Activated B cell treated with CpG ODN at 0.5 μM for 24 hours (primary cell): ENCODE measurements at regions not wholly inside any gene's neighbourhood (a gene's known extent, or its start where the extent isn't known, plus 50 kb on each side); places are given as distances from the start of the nearest gene placed in this dataset.

Experiments
- ATAC-seq: fragments of 200-7000 bp; cut with Tn5 transposase; one replicate; pipeline ENCODE4 v1.10.0; 2021; ENCODE audit warnings: low read depth, mild to moderate bottlenecking, moderate library complexity
- CTCF ChIA-PET: fragments of 350-600 bp; sonication (Branson Sonifier 250); formaldehyde crosslinking; loops from one replicate; lab custom pipeline; 2021; ENCODE audit warnings: antibody characterized with exemption; lab: Charles Lee
- POLR2A ChIA-PET: fragments of 350-600 bp; sonication (Branson Sonifier 250); formaldehyde crosslinking; loops from one replicate; lab custom pipeline; 2021; ENCODE audit warnings: antibody characterized with exemption; lab: Charles Lee
- DNase-seq: peaks from one replicate; pipeline ENCODE4 v3.0.0; 2022
- H3K27ac Mint-ChIP-seq: one replicate; pipeline ENCODE4 v1.8.0; 2020; ENCODE audit warnings: mixed read lengths
- H3K27me3 Mint-ChIP-seq: one replicate; pipeline ENCODE4 v1.8.0; 2021; ENCODE audit warnings: mixed read lengths
- H3K36me3 Mint-ChIP-seq: one replicate; pipeline ENCODE4 v1.8.0; 2021; ENCODE audit warnings: low read depth, mixed read lengths
- H3K4me1 Mint-ChIP-seq: one replicate; pipeline ENCODE4 v1.8.0; 2021; ENCODE audit warnings: mixed read lengths
- H3K4me3 Mint-ChIP-seq: one replicate; pipeline ENCODE4 v1.8.0; 2020; ENCODE audit warnings: mild to moderate bottlenecking, mixed read lengths
- H3K9me3 Mint-ChIP-seq: one replicate; pipeline ENCODE4 v1.8.0; 2020; ENCODE audit warnings: mixed read lengths
- CTCF ChIP-seq: fragments of 200-600 bp; IDR thresholded peaks from one replicate; pipeline ENCODE4 v1.8.0; 2022; ENCODE audit warnings: antibody characterized with exemption, mild to moderate bottlenecking
- intact Hi-C: fragments of 100-400 bp; cut with micrococcal nuclease; formaldehyde crosslinking; loops from one replicate; pipeline ENCODE4 v1.15.1; 2024

DNA sequence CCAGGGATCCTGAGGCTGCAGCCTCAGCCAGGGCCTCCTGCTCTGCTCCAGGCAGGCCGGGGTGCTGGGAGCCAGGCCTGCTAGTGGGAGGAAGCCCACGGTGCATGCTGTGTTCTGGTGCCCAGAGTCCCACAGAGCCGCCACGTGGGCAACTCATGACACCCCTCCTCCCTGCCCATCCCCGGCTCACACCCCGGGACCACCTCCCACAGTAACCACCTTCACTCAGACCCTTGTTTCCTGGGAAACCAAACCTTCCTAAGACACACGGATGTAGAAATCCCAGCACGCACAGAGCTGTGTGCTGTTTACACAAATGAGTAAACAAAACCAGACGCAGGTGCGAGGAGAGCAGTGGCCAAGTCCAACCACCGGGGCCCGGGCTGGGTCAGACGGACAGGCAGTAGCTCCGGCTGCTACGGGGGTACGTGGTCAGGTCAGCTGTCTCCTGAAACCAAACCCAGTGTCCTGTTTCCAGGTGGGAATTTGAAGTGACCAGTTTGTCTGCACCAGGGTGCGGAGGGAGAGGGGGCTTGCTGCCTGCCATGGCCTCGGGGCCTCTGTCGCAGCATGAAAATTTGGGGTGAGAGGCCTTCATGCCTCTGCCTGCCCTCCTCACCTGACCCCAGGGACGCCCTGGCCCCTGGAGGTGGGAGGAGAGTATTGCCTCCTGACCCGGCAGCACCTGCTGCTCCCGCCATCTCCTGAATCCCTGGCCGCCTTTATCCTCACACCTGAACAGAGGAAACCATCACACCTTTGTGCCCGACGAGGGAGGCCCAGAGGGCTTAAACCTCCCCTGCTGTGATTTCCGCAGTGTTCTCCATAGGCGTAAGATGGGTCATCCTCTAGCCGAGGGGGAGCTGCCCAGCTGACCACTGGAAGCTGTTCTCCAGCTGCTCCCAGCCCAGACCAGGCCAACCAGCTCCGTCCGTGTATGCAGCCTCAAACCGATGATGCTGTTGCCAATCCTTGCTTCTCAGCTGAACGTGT lies 52.0 kb upstream of the SMOC2 start:
- no peaks in the 10 kb centered on the region for H3K27me3 Mint-ChIP-seq
- no peak overlapping the region for H3K27ac Mint-ChIP-seq
- ChIA-PET CTCF (no interaction called here), POLR2A (no interaction called here)
- no peak overlapping the region for H3K4me3 Mint-ChIP-seq
- intact Hi-C loops: no loop called here
- no peaks in the 10 kb centered on the region for H3K4me1 Mint-ChIP-seq
- no peaks in the 10 kb centered on the region for H3K9me3 Mint-ChIP-seq
- H3K36me3 Mint-ChIP-seq: no peaks in the 10 kb centered on the region
- no peak for TF ChIP-seq CTCF
- ATAC-seq (no peak), DNase-seq (no peak)

DNA sequence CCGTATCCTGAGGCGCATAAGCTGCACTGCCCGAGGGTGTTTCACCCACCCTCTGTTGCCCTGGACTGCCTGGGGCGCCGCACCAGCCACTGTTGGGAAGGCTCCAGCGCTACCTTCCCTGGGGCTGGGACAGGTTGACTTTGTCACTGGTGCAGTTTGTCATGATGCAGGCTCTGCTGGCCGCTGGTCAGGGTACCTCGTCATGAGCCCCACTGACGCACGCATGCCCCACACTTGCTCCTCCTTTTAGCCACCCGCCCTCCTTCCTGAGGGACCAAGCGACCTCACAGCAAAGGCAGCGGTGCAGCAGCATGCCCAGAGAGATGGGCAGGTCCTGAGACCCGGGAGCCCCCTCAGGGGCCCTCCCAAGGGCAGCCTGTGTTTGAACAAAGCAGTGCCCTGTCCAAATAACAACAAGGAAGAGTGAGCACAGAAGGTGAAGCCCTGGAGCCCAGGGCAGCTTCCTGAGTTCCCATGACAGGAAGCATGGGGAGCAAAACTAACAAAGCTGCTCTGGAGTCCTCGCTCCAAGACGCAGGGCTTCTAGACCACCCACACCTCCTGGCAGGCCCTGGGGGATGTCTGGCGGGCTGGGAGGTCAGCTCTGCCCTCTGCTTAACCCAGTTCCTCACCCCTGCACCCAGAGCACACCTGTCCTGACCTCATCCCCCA lies 50.1 kb upstream of the SMOC2 start:
- Mint-ChIP-seq H3K4me3 (no peak overlapping the region), H3K36me3 (no peaks in the 10 kb centered on the region), H3K9me3 (no peaks in the 10 kb centered on the region), H3K27ac (no peak overlapping the region), H3K27me3 (no peaks in the 10 kb centered on the region), H3K4me1 (no peaks in the 10 kb centered on the region)
- CTCF ChIA-PET: no interaction called here
- intact Hi-C loops: no loop called here
- no peak for TF ChIP-seq CTCF
- POLR2A ChIA-PET: no interaction called here
- DNase-seq: no peak
- ATAC-seq: no peak
